GM15510 (cell line): ENCODE measurements at regions not wholly inside any gene's neighbourhood (a gene's known extent, or its start where the extent isn't known, plus 50 kb on each side); places are given as distances from the start of the nearest gene placed in this dataset.

Experiments
- POLR2A ChIP-seq: IDR thresholded peaks from 3 replicates; pipeline ENCODE4 v1.6.1; 2011; ENCODE audit warnings: borderline replicate concordance; ENCODE audit not compliant: insufficient read length; ENCODE audit errors: extremely low read depth

DNA sequence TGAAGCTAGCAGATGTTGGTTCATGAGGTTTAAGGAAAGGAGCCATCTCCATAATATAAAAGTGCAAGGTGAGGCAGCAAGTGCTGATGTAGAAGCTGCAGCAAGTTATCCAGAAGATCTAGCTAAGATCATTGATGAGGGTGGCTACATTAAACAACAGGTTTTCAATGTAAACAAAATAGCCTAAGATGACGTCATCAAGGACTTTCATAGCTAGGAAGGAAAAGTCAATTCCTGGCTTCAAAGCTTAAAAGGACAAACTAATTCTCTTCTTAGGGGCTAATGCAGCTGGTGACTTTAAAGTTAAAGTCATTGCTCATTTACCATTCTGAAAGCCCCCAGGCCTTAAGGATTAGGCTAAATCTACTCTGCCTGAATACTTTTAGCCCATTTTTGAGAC, 141.9 kb downstream of the MID1IP1 start:
- TF ChIP-seq POLR2A, result no peak

DNA sequence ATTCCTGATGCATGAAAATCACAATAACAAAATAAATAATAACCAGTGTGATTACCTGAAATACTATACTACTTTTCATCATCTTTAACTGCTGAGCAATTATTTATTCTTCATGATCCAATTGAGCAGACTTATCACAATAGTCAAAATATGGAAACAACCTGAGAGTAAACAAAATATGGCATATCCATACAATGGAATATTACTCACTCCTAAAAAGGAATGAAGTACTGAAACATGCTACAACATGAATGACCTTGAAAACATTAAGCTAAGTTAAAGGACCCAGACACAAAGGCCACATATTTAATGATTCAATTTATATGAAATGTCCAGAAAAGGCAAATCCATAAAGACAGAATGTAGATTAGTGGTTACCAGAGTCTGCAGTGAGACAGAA, 146.8 kb downstream of the MID1IP1 start:
- no peak for TF ChIP-seq POLR2A

DNA sequence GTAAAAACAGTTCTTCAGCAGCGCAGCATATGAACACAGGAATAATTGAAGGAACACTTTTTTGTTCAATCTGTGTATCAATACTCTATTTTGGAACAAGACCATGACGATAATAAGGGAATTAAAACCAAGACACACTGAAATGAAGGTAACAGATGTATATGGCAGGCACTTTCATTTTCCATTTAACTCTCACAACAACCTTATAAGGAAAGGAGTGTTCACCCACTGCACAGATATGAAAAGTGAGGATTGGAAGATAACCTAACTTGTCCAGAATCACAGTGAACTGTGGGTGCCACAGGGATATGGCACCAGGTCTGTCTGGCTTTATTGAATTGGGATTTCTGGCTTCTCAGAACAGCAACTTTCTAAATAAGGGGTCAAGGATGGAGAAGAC, 153.3 kb downstream of the MID1IP1 start:
- TF ChIP-seq POLR2A, result no peak

DNA sequence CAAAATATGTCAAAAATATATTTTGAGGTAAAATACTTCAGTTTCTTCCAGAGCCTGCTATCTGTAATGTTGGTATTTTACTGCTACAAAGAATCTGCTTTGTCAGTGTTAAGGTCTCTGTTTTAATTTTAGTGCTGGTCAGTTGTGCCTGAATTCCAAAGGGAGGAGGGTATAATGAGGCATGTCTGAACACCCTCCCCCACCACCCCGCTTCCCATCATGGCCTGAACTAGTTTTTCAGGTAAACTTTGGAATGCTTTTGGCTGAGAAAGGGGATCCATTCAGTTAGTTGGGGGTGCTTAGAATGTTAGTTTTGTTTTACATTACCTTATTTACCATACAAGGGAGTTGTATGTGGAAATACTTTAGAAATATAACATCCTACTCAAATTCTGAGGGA, 158.5 kb downstream of the MID1IP1 start:
- TF ChIP-seq POLR2A, result no peak

DNA sequence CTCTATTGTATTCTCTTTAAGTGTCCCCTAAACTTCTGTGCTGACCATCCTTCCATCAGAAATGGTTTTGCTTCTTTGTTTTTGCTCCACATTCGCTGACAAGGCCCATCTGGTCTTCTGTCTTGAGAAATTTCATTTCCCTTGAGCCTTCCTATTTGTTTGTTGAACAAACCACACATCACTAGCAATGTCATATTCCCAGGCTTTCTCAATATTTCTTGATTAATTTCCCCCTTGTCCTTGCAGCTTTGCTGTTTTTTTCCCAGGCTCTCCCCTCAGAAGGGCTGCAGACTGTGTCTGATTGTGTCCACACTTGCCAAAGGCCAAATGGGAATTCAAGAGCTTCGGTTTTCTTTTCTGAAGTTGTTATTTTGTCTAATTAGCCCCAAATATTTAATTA, 158.9 kb downstream of the MID1IP1 start:
- no peak for TF ChIP-seq POLR2A

DNA sequence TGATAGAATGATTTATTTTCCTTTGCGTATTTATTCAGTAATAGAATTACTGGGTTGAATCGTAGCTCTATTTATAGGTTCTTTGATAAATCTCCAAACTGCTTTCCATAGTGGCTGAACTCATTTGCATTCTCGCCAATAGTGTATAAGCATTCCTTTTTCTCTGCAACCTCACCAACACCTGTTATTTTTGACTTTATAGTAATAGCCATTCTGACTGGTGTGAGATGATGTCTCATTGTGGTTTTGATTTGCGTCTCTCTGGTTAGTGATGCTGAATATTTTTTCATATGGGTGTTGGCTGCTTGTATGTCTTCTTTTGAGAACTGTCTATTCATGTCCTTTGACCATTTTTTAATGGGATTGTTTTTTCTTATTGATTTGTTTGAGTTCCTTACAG, 160.7 kb downstream of the MID1IP1 start:
- no peak for TF ChIP-seq POLR2A

DNA sequence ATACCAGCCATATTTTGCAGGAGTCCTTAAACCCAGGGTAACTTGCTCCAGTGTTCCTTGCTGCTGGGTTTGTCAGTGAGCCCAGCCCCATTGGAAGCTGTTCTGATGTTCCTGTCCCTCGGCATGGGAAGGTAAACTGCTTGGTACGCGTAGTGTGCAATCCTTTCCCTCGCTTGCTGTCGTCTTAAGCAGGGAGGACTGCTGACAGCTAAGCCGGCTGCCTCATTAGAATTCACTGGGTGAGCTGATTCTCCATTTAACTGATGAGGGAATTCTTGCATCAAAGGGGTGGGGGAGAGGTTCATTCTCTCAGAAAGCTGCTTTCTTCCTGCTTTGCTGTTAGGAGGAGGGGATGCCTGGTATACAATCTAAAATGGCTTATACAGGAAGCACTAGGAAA, 164.6 kb downstream of the MID1IP1 start:
- no peak for TF ChIP-seq POLR2A

DNA sequence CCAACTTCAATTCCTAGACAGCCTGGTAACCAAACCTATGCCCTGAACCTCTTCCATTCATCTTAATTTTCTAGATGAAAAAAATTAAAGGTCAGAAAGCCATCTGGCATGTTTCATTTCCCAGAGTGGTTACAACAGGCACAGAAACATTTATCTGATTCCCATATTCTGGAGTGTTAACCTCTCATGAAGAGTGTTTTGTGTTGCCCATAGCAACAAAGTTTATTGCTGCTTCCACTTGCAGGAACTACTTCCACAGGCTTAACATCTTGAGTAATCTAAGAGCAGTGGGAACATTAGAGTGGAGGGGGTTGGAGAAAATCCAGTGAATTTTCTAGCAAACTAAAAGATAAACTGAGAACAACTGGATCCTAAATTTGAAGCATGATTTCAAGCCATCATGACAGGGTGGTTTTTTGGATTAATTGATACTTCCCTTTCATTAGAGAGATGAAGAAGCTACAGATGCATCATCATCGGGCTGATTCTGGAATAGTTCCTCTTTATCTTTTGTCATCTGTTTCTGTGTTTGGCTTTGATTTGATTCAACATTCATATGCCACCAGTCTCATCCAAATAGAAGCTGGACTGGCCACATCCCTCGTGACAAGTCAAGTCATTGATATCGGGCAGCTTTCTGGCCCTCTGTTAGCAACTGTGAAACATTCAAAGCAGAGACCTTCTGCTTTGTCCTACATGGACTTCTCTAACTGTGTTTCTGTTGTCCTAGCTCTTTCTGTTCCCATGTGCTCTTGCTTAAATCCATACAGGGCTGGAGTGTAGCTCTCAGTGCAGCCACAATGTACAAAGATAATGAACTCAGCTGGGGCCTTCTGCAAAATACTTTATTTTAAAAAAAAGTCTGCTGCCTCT, 167.3 kb downstream of the MID1IP1 start:
- no peak for TF ChIP-seq POLR2A

DNA sequence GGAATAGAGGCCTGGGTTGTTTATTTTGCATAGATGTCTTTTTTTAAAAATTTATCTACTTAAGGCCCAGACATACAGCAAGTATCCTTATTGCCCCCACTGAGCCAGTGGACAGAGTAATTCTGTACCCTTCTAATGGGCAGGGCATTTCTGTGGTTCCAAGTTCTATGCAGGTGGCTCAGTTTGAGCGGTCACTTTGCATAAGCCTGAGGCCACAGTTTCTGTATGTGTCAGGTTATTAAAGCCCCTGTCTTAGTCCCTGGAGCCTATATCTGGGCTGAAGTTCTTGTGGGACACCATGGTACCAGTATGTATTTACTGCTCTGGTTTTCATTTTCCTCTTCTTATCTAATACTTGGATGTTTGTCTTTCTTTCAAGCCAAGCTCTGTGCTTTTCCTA, 168.8 kb downstream of the MID1IP1 start:
- no peak for TF ChIP-seq POLR2A

DNA sequence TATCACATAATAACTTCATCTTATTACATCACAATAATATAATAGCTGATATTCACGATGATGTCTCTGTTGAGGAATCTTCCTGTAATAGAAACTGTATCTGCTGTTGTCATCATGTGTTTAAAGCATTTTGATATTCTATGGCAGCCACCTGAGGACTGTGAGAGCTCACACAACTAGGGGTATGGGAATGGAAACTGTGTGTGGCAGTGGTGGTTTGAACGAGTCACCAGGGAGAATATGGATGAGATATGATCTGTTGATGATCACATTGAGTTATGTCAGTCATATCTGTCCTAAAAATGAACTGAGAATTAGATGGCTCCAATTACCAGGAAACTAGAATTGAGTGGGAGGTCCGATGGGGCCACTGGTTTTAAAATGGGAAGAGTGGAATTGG, 169.6 kb downstream of the MID1IP1 start:
- no peak for TF ChIP-seq POLR2A

DNA sequence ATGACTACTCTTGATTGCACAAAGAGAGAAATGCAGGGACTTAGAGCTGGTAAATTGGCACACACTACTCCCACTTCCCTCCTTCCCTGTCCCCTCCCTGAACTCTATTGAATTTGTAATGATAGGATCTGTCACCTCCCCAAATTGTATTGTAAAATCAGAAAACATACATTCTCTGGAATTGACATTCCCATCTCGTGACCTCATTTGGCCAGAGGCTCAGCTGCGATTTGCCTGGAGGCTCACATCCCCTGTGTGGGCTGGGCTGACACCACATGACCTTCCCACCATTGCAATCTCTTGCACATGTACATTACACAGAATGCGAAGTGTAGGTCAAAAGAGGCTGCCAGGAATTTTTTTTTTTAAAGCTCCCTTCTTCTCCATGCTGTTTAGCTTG, 172.1 kb downstream of the MID1IP1 start:
- no peak for TF ChIP-seq POLR2A

DNA sequence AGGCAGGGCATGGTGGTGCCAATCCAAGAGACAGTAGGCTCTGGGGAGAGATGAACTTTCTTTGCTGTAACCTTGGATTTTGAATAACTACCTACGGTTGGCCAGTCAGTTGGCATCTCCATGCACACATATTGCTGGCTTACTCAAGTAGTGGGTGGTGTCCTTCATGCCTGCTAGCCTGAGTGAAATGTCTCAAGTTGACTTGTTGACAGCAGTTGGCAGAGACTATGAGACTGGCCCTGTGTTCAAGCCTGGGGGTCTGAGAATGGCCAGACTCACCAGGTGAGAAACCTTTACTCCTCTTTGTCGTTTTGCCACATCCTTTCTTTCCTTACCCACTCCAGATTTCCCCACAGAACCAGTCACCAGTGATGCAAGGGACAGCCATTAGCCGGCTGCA, 173.3 kb downstream of the MID1IP1 start:
- no peak for TF ChIP-seq POLR2A

DNA sequence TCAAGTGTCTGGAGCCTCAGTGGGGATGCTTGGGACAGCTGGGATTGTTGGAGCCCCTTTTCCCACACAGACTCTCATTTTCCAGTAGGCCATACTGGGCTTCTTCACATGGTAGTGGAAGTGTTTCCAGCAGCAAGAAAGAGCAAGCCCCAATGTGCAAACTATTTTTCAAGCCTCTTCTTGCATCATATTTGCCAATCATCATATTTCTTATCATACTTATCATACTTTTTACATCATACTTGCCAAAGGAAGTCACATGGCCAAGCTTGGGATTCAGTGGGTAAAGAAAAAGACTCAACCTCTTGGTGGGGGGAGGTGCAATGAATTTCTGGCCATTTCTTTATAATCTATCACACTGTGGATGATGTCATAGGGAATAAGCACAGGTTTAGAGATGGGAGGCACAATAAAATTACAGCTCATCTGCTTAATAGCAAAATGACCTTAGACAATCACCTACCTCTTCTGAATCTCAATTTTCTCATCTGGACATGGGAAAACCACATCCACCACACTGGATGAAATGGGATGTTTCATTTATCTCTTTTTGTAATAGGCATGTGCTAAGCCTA, 174.2 kb downstream of the MID1IP1 start:
- no peak for TF ChIP-seq POLR2A

DNA sequence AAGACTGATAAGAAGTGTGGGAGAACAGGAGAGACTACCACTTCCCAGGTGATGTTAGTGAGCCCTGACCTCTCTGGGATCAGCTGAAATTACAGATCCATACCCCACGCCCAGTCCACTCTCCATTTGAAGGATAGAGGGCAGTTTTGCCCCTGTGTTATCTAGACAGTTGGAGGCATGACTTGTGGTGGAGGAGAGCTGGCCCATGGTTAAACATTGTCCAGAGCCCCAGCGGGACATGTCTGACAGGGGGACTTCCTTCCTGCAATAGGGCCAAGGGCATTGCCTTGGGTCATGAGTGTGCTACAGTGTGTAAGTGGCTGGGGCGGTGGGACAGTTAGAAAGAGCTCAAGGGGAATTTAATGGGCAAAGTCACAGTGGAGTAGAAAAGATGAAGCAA, 181.1 kb downstream of the MID1IP1 start:
- TF ChIP-seq POLR2A, result no peak

DNA sequence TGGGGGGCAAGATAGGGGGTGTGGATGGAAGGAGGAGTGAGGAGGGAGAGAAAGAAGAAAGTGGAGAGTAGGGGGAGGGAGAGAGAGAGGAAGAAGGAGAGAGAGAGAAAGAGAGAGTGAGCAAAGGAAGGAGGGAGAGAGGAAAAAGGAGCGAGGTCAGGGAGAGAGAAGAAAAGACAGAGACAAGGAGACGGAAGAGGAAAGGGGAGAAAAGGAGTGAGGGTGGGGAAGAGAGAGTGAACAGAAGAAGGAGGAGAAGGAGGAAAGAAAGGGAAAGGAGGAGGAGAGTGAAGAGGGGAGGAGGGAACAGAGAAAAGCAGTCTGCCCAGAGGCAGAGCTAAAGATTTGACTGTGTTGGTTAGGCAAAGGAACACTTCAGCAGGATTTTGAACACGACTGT, 181.6 kb downstream of the MID1IP1 start:
- no peak for TF ChIP-seq POLR2A

DNA sequence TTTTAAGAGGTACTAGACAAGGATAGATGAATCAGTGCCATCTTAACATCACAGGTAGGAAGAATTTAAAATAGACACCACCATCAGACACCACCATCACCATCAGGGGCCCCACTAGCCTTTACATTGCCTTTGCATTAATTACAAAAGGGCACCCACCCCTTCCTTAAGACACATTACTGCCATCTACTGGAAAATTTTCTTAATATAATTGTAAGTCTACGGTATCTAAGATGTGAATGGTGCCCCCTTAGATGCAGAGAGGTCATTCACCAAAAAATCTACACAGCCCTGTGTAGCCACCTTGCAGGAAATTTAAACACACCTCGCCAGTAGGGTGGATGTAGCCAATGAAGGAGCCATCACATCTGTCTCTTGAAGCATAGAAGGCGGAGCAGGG, 184.1 kb downstream of the MID1IP1 start:
- TF ChIP-seq POLR2A, result no peak
